Right lobe of liver (tissue), 6 donors: ENCODE measurements at regions not wholly inside any gene's neighbourhood (a gene's known extent, or its start where the extent isn't known, plus 50 kb on each side); places are given as distances from the start of the nearest gene placed in this dataset.

Source experiments
- ATAC-seq, 4 donors: fragments of 200-7000 bp; cut with Tn5 transposase; one replicate each; pipeline ENCODE4 v1.9.1; 2020; ENCODE audit warnings: mild to moderate bottlenecking in 4 of 4, moderate library complexity in 4 of 4
- DNase-seq, 3 donors: peaks; one replicate each; pipeline ENCODE4 v3.0.0-alpha.2; 2020
- H3K27ac ChIP-seq, 3 donors: fragments of 200-600 bp; one replicate each; pipeline ENCODE4 v1.8.0; 2022
- H3K27me3 ChIP-seq, 2 donors: fragments of 200-600 bp; one replicate each; pipeline ENCODE4 v1.8.0; 2022
- H3K36me3 ChIP-seq, 4 donors: fragments of 200-600 bp; sonication (generic) in 1 of 4; one replicate each; pipeline versions ENCODE4 v1.5.1 to v1.8.0; 2017 to 2022; ENCODE audit warnings: control low read depth in 1 of 4
- H3K4me1 ChIP-seq, 4 donors: fragments of 200-600 bp; sonication (generic) in 1 of 4; one replicate each; pipeline versions ENCODE4 v1.5.1 to v1.8.0; 2017 to 2022; ENCODE audit warnings: control low read depth in 1 of 4
- H3K4me3 ChIP-seq, 3 donors: fragments of 200-600 bp; one replicate each; pipeline ENCODE4 v1.8.0; 2022
- H3K9me3 ChIP-seq, 4 donors: fragments of 200-600 bp; sonication (generic) in 1 of 4; one replicate each; pipeline versions ENCODE4 v1.5.1 to v1.8.0; 2017 to 2022; ENCODE audit warnings: control low read depth in 1 of 4
- CTCF ChIP-seq, 4 donors: fragments of 200-600 bp in 3 of 4; fragments of 450-650 bp in 1 of 4; IDR thresholded peaks; one replicate each; pipeline versions ENCODE4 v1.5.1 to v1.8.0; 2016 to 2022; ENCODE audit warnings: antibody characterized with exemption in 4 of 4, mild to moderate bottlenecking in 2 of 4
- POLR2A ChIP-seq: fragments of 450-650 bp; IDR thresholded peaks from one replicate; pipeline ENCODE4 v1.6.1; 2017; ENCODE audit warnings: antibody characterized with exemption, mild to moderate bottlenecking
- WGBS: methylation state at CpG from one replicate; pipeline ENCODE4 v1.1.6; 2018; ENCODE audit warnings: low coverage, low lambda C conversion rate; ENCODE audit not compliant: insufficient coverage; ENCODE audit errors: missing lambda C conversion rate; 5-methylcytosine and 5-hydroxymethylcytosine counted together
- intact Hi-C, 2 donors: fragments of 100-400 bp; cut with DNase I; formaldehyde crosslinking; loops; one replicate each; pipeline versions ENCODE4 v1.11.2 to v1.14.1; 2022
- donor health status: DM: no; HTN: yes; CAD: no.
- donor health status: DM: no; HTN: no; CAD: no.
- donor health status: DM: no; HTN: no; CAD: no.
- donor health status: DM: no; HTN: yes; CAD: no.
- donor health status: DM: no; HTN: yes; CAD: no.

- no peak overlapping the region for H3K27ac ChIP-seq
- 39% methylated on average over 3 of the region's 3 CpGs for WGBS
- no peaks in the 10 kb centered on the region for H3K9me3 ChIP-seq
- no peaks in the 10 kb centered on the region for H3K27me3 ChIP-seq
- ATAC-seq (no peak), DNase-seq (no peak)
- TF ChIP-seq CTCF (IDR thresholded peaks at IDR 0.05) (no peak), POLR2A (no peak)
- H3K4me3 ChIP-seq, result no peak overlapping the region
- no peaks in the 10 kb centered on the region for H3K4me1 ChIP-seq
- intact Hi-C loops, result no loop called here
- no peaks in the 10 kb centered on the region for H3K36me3 ChIP-seq
Measured at GRCh38 chr13:86038490-86038889, 239.3 kb upstream of the SLITRK6 start.

GRCh38 chr13:86020351-86021002, 221.3 kb upstream of the SLITRK6 start:
- no peak overlapping the region for H3K27ac ChIP-seq
- H3K36me3 ChIP-seq, result no peaks in the 10 kb centered on the region
- 28% methylated on average over 2 of the region's 3 CpGs for WGBS
- no peak for TF ChIP-seq CTCF (IDR thresholded peaks at IDR 0.05)
- no peak for TF ChIP-seq POLR2A
- ATAC-seq (peak; percentile 46 to 69 (median 55)), DNase-seq (no peak)
- H3K4me1 ChIP-seq, result no peaks in the 10 kb centered on the region
- H3K27me3 ChIP-seq, result no peaks in the 10 kb centered on the region
- intact Hi-C loops, result no loop called here
- no peak overlapping the region for H3K4me3 ChIP-seq
- no peaks in the 10 kb centered on the region for H3K9me3 ChIP-seq

DNA sequence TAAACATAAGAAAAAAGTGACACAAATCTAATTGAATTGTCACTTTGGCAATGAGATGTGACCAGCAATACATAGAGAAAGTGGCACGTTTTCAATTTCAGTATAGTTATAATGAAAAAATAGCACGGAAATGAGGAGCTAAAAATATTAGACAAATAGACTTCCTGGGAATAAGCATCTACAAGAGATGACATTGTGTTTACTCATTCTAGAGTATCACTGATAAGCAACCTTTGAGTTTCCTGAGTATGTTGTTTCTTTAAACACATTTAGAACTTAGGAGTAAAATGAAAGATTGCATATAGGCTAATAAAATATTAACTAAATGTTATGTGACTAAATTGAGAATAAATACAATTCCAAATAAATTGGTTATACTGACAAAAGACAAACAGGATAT, 207.1 kb upstream of the SLITRK6 start:
- DNase-seq (no peak), ATAC-seq (peak in 1 of 4 donors; percentile 24)
- WGBS, result 22% methylated on average over 2 of the region's 2 CpGs
- intact Hi-C loops, result no loop called here
- Histone ChIP-seq H3K4me3 (no peak overlapping the region), H3K27me3 (no peaks in the 10 kb centered on the region), H3K9me3 (no peaks in the 10 kb centered on the region), H3K27ac (no peak overlapping the region), H3K4me1 (no peaks in the 10 kb centered on the region), H3K36me3 (no peaks in the 10 kb centered on the region)
- TF ChIP-seq CTCF (IDR thresholded peaks at IDR 0.05) (no peak), POLR2A (no peak)

DNA sequence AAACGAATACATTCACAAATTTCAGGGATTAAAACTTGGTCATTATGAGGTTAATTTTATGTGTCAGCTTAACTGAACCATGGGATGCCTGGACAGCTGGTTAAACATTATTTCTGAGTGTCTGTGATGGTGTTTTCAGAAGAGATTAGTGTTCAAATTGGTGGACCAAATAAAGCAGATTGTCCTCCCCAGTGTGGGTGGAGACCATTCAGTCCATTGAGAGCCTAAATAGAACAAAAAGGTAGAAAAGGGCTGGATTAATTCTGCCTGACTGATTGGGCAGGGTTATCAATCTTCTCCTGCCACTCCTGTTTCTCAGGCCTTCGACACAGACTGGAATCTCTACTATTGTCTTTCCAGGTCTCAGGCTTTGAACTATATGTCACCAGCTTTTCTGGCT, 203.8 kb upstream of the SLITRK6 start:
- no peaks in the 10 kb centered on the region for H3K36me3 ChIP-seq
- DNase-seq, result no peak
- no peaks in the 10 kb centered on the region for H3K27me3 ChIP-seq
- intact Hi-C loops, result no loop called here
- no peak overlapping the region for H3K27ac ChIP-seq
- no peaks in the 10 kb centered on the region for H3K4me1 ChIP-seq
- no peaks in the 10 kb centered on the region for H3K9me3 ChIP-seq
- TF ChIP-seq CTCF (IDR thresholded peaks at IDR 0.05) (no peak), POLR2A (no peak)
- no peak overlapping the region for H3K4me3 ChIP-seq
- no peak for ATAC-seq
- WGBS, result 32% methylated on average over 2 of the region's 2 CpGs

GRCh38 chr13:86000546-86000945, 201.3 kb upstream of the SLITRK6 start:
- no peak for ATAC-seq
- no peak for DNase-seq
- no peak overlapping the region for H3K4me3 ChIP-seq
- no peaks in the 10 kb centered on the region for H3K4me1 ChIP-seq
- no peak overlapping the region for H3K27ac ChIP-seq
- no peaks in the 10 kb centered on the region for H3K36me3 ChIP-seq
- no peaks in the 10 kb centered on the region for H3K9me3 ChIP-seq
- TF ChIP-seq CTCF (IDR thresholded peaks at IDR 0.05) (no peak), POLR2A (no peak)
- WGBS, result 73% methylated on average over 2 of the region's 2 CpGs
- intact Hi-C loops, result no loop called here
- H3K27me3 ChIP-seq, result no peaks in the 10 kb centered on the region
